Liver (tissue), 3 donors: ENCODE measurements at regions not wholly inside any gene's neighbourhood (a gene's known extent, or its start where the extent isn't known, plus 50 kb on each side); places are given as distances from the start of the nearest gene placed in this dataset.
"Not testable (repeated sequence)": the region's sequence is repeated elsewhere in the genome, so short reads cannot be mapped to it uniquely, and the experiment has no call there.

Experiments
- EGR1 ChIP-seq, 2 donors: IDR thresholded peaks; 2 replicates each; pipeline ENCODE4 v1.6.1; 2016 to 2018; ENCODE audit warnings: antibody characterized with exemption in 2 of 2, low read depth in 2 of 2
- FOXA1 ChIP-seq: IDR thresholded peaks from 2 replicates; pipeline ENCODE4 v1.6.1; 2016; ENCODE audit warnings: antibody characterized with exemption
- GABPA ChIP-seq, 2 donors: IDR thresholded peaks in 1 of 2; conservative IDR thresholded peaks in 1 of 2; 2 replicates each; pipeline ENCODE4 v1.6.1; 2016; ENCODE audit warnings: antibody characterized with exemption in 2 of 2, mild to moderate bottlenecking in 1 of 2, moderate library complexity in 1 of 2
- JUND ChIP-seq, 2 donors: IDR thresholded peaks; 2 replicates each; pipeline ENCODE4 v1.6.1; 2016; ENCODE audit warnings: antibody characterized with exemption in 2 of 2
- RAD21 ChIP-seq, 2 donors: IDR thresholded peaks; 2 replicates each; pipeline ENCODE4 v1.6.1; 2016; ENCODE audit warnings: antibody characterized with exemption in 2 of 2, mild to moderate bottlenecking in 2 of 2
- RXRA ChIP-seq, 2 donors: IDR thresholded peaks; 2 replicates each; pipeline ENCODE4 v1.6.1; 2017 to 2018; ENCODE audit warnings: antibody characterized with exemption in 2 of 2, mild to moderate bottlenecking in 1 of 2
- TAF1 ChIP-seq: conservative IDR thresholded peaks from 2 replicates; pipeline ENCODE4 v1.6.1; 2016; ENCODE audit warnings: antibody characterized with exemption, mild to moderate bottlenecking
- YY1 ChIP-seq: IDR thresholded peaks from 2 replicates; pipeline ENCODE4 v1.6.1; 2016; ENCODE audit warnings: antibody characterized with exemption, mild to moderate bottlenecking
- TF ChIP-seq, protein P1 (sequence below): fragments of 150-350 bp; IDR thresholded peaks from 2 replicates; pipeline ENCODE4 v1.5.1; 2017; ENCODE audit warnings: improper control_type of control experiment, low read depth, low read length; ENCODE audit not compliant: missing input control
- TF ChIP-seq, protein P2 (sequence below): IDR thresholded peaks from 2 replicates; pipeline ENCODE4 v1.6.1; 2016; ENCODE audit warnings: antibody characterized with exemption, mild to moderate bottlenecking
- TF ChIP-seq, protein P3 (sequence below): IDR thresholded peaks from 2 replicates; pipeline ENCODE4 v1.6.1; 2016; ENCODE audit warnings: antibody characterized with exemption
- TF ChIP-seq, protein P4 (sequence below): IDR thresholded peaks from 2 replicates; pipeline ENCODE4 v1.6.1; 2016; ENCODE audit warnings: antibody characterized with exemption
- donor health status: healthy.
- donor health status: healthy.

- not testable (repeated sequence) for TF ChIP-seq YY1; TAF1; RAD21 (IDR thresholded peaks at IDR 0.05); EGR1 (IDR thresholded peaks at IDR 0.05; ENCODE audit: low read depth in 2 of 2); JUND (IDR thresholded peaks at IDR 0.05); GABPA (IDR thresholded peaks at IDR 0.05 in 1 of 2, conservative IDR thresholded peaks at IDR 0.05 in 1 of 2); RXRA (IDR thresholded peaks at IDR 0.05); FOXA1
- TF ChIP-seq, protein P1, sequence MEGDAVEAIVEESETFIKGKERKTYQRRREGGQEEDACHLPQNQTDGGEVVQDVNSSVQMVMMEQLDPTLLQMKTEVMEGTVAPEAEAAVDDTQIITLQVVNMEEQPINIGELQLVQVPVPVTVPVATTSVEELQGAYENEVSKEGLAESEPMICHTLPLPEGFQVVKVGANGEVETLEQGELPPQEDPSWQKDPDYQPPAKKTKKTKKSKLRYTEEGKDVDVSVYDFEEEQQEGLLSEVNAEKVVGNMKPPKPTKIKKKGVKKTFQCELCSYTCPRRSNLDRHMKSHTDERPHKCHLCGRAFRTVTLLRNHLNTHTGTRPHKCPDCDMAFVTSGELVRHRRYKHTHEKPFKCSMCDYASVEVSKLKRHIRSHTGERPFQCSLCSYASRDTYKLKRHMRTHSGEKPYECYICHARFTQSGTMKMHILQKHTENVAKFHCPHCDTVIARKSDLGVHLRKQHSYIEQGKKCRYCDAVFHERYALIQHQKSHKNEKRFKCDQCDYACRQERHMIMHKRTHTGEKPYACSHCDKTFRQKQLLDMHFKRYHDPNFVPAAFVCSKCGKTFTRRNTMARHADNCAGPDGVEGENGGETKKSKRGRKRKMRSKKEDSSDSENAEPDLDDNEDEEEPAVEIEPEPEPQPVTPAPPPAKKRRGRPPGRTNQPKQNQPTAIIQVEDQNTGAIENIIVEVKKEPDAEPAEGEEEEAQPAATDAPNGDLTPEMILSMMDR = not testable (repeated sequence)
- TF ChIP-seq, protein P2, sequence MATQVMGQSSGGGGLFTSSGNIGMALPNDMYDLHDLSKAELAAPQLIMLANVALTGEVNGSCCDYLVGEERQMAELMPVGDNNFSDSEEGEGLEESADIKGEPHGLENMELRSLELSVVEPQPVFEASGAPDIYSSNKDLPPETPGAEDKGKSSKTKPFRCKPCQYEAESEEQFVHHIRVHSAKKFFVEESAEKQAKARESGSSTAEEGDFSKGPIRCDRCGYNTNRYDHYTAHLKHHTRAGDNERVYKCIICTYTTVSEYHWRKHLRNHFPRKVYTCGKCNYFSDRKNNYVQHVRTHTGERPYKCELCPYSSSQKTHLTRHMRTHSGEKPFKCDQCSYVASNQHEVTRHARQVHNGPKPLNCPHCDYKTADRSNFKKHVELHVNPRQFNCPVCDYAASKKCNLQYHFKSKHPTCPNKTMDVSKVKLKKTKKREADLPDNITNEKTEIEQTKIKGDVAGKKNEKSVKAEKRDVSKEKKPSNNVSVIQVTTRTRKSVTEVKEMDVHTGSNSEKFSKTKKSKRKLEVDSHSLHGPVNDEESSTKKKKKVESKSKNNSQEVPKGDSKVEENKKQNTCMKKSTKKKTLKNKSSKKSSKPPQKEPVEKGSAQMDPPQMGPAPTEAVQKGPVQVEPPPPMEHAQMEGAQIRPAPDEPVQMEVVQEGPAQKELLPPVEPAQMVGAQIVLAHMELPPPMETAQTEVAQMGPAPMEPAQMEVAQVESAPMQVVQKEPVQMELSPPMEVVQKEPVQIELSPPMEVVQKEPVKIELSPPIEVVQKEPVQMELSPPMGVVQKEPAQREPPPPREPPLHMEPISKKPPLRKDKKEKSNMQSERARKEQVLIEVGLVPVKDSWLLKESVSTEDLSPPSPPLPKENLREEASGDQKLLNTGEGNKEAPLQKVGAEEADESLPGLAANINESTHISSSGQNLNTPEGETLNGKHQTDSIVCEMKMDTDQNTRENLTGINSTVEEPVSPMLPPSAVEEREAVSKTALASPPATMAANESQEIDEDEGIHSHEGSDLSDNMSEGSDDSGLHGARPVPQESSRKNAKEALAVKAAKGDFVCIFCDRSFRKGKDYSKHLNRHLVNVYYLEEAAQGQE = not testable (repeated sequence)
- TF ChIP-seq, protein P3, sequence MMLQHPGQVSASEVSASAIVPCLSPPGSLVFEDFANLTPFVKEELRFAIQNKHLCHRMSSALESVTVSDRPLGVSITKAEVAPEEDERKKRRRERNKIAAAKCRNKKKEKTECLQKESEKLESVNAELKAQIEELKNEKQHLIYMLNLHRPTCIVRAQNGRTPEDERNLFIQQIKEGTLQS = not testable (repeated sequence)
- TF ChIP-seq, protein P4, sequence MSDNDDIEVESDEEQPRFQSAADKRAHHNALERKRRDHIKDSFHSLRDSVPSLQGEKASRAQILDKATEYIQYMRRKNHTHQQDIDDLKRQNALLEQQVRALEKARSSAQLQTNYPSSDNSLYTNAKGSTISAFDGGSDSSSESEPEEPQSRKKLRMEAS = not testable (repeated sequence)
These were observed 149.8 kb downstream of the OR4F15 start for GRCh38 chr15:101961765-101962164.
